ENCODE measurements at regions not wholly inside any gene's neighbourhood (a gene's known extent, or its start where the extent isn't known, plus 50 kb on each side); places are given as distances from the start of the nearest gene placed in this dataset.

GRCh38 chr4:116413222-116413621 lies 672.2 kb downstream of the TRAM1L1 start:
- DNase-seq: no peak

DNA sequence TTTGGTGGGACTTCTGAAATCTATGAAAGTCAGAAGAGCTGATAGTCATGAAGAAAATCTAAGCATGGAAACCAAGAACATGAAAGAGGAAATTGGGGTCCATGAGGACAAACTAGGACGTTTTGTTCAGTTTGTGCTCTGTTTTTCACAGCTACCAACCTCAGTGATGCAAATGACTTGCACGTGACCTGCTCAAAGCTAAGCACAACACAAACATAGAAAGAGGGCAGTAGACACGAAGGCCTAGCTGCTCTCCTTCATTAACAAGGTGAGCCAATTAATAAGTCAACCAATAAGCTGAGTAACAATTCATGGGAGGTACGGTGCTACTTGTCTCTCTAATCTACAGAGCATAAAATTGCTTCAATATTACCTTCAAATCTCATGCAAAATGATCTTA lies 684.1 kb downstream of the TRAM1L1 start:
- no peak for DNase-seq

DNA sequence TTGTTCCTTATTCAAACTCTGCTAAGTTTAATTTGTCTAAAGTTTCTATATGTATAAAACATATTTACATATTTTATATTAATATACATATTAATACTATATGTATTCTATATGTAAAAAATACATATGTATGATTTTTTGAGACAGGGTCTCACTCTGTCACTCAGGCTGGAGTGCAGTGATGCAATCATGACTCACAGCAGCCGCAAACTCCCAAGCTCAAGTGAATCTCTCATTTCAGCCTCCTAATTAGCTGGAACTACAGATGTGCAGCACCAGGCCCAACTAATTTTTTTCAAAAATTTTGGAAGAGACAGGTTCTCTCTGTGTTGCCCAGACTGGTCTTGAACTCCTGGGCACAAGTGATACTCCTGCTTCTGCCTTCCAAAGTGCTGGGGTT lies 684.9 kb downstream of the TRAM1L1 start:
- no peak for DNase-seq

GRCh38 chr4:116397714-116398113 lies 687.7 kb downstream of the TRAM1L1 start:
- DNase-seq: no peak

DNA sequence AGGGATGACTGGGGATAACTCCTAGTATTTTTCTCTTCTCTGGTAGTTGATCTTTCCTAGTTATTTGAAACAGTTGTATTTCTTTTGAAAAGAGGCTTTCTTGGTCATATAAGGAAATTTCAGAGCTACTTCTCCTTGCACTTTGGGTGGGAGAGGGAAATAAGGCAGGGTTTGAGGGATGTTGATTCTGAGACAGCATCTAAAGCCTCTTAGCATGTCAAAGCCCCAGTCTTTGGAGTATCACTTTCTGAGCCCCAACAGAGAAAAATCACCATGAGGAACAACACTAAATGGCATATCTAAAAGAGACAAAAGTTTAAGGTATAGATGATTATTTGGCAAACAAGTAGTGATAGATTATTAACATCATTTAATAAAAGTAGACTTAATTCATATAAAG lies 688.1 kb downstream of the TRAM1L1 start:
- DNase-seq: no peak

GRCh38 chr4:116395408-116395807 lies 690.0 kb downstream of the TRAM1L1 start:
- no peak for DNase-seq

- DNase-seq: no peak
Measured at GRCh38 chr4:116391020-116391419, 694.4 kb downstream of the TRAM1L1 start.

DNA sequence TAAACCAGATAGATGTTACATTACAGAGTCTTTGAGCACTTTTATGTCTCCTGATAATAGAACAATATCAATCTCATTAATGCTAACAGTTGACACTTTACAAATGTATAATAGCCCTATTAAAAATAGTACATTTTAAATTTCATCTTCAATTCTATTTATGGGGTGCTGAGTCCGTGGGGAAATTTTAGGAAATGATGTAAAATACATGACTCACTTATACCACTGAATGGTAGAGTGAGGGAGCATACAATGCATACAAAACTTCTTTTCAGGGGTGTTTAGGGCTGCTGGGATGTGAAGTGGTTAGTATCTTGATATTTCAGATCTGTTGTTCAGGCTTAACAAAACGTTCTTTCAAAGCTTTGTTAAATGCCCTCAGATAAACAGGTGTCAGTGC lies 696.2 kb downstream of the TRAM1L1 start:
- no peak for DNase-seq

DNA sequence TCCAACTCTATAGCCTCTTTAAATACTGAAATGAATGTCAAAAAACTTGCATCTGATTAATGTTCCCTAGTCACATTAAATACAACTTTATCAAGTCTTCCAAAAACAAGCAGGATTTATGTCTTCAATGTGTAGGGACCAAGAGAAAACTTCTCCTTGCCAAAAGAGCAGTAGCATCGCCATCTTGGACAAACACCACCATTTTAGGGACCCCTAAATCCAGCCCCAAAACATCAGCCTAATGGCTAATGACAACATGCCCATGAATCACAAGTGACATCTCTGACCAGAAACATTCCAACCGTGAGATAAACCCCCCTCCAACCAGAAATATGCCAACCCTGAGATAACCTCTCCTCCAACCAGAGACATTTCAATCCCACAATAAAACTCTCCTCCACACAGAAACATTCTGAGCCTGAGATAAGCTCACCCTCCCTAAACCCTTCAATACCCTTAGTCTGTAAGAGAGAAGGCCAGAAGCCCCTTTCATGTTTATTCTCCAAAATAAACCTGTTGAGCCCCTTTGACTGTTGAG lies 697.4 kb downstream of the TRAM1L1 start:
- no peak for DNase-seq

GRCh38 chr4:116386856-116387255 lies 698.5 kb downstream of the TRAM1L1 start:
- no peak for DNase-seq

- DNase-seq: no peak
Measured at GRCh38 chr4:116385583-116385982, 699.8 kb downstream of the TRAM1L1 start.

DNA sequence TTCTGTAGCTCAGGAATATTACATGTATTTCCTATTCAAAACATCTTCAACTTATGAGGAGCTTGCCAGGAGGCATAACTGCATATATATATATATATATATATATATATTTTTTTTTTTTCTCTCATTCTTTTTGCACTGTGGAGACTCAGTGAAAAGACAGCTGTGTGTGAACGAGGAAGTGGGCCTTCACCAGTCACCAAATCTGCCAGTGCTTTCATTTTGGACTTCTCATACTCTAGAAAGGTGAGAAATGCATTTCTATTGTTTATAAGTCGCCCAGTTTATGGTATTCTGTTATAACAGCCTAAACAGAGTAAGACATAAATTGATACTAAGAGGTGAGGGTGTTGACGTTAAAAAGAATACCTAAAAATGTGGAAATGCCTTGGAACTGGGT lies 710.6 kb downstream of the TRAM1L1 start:
- DNase-seq: no peak

DNA sequence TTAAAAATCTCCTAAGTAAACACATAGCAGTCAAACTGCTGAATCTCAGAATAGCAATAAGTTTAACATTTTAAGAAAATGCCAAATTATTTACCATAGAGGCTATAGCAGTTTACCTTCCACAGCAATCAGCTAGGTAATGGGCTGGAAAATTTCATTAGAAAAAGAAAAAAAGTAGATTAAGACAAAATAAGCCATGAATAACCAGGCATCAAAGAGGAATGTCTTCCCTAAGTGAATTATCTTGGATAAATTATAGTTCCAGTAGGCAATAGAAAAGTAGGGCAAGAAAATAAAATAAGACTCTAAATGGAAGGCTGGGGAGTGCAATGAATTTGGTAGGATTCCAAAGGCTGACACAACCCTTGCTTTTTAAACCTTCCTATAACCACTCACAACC lies 722.8 kb downstream of the TRAM1L1 start:
- DNase-seq: no peak

DNA sequence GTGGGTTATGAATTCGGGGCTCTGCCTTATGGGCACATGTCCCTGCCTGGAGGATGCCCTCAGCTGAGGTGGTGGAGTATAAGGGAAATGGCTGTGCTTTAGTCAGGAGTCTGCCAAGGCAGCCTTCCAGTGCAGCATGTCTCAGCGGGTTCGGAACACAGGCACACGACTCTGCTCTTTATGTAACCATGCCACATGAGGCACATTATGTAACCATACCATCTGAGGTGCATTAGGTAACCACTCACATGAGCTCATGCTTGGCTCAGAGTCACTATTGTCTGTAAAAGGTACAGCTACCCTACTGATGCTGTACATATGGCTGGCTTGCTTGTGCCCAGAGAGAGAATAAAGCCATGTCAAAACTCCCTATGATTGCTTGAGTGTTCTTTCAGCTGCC lies 723.6 kb downstream of the TRAM1L1 start:
- peak; percentile 9 for DNase-seq

DNA sequence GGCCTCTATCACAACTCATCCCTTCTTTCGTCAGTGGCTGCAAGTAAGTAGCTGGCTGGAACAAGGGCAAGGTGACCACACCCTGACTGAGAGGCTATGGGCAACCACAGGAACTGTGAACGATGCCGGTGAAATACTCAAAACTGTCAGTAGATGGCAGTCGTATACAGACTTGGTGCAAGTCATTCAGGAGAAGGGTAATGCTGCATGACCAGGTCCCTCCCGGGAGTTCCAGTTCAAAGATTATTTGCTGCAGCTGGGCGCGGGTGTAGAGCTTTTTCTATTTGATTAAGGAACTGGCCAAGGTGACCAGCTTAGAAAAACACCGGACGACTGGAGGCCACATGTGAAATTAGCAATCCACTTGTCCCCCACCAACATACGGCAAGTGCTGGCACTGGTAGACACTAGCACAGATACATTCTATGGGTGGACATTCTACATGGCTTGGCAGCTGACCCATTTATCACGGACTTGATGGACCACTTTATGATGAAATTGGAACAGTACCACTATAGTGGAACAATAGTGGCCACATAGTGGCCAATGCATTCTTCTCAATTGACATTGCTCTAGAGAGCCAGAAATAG lies 726.6 kb downstream of the TRAM1L1 start:
- peak; percentile 31 for DNase-seq

- peak; percentile 8 for DNase-seq
Measured at GRCh38 chr4:116357758-116358157, 727.6 kb downstream of the TRAM1L1 start.

GRCh38 chr4:116346750-116347149 lies 738.6 kb downstream of the TRAM1L1 start:
- DNase-seq: no peak

GRCh38 chr4:116343809-116344208 lies 741.6 kb downstream of the TRAM1L1 start:
- no peak for DNase-seq

GRCh38 chr4:116342143-116342542 lies 743.2 kb downstream of the TRAM1L1 start:
- no peak for DNase-seq

DNA sequence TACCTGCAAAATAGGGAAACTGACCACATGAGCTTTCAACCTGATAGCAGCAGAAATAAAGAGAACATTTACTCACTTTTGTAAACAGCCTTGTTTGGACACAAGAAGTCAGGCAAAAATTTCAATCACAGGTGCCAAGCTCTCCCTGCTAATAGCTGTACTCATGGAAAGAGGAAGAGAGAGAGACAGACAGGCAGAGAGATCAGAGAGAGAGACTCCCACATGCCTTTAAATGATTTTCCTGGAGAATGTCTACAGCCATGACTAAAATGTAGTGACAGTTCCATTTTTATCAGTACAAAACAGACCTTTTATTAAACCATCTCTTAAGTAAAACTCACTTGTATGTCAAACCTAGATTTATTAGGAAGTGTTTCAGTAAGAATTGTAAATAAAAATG lies 752.9 kb downstream of the TRAM1L1 start:
- DNase-seq: no peak

GRCh38 chr4:116328261-116328860 lies 757.0 kb downstream of the TRAM1L1 start:
- no peak for DNase-seq

DNA sequence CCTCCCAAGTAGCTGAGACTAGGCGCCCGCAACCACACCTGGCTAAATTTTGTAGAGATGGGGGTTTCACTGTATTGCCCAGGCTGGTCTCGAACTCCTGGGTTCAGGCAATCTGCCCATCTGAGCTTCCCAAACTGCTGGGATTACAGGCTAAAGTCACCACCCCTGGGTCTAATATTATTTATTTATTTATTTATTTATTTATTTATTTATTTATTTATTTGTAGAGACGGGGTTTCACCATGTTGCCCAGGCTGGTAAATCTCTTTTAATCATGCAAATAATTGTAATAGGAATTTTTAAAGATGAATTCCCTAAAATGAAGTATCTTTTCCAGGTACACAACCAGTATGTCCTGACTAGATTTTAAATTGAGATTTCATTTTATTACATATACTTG lies 761.8 kb downstream of the TRAM1L1 start:
- DNase-seq: no peak

DNA sequence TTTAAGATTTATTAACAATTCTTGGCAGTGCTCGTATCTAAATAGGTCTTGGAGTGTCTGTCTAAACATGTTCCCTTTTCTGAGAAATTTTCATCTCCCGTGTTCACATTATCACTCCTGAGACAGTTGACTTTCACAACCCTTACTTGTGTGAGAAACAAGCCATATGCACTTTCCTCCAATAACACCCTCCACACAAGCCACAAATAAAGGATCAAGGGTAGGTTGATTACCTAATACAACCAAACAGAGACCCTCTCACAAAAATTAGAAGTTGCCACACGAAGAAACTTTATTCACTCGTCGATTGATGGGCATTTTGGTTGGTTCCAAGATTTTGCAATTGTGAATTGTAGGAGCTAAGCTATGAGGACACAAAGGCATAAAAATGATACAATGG lies 763.9 kb downstream of the TRAM1L1 start:
- no peak for DNase-seq

- no peak for DNase-seq
Measured at GRCh38 chr4:116320859-116321258, 764.5 kb downstream of the TRAM1L1 start.
